OCI-LY1 (cell line): ENCODE measurements at regions not wholly inside any gene's neighbourhood (a gene's known extent, or its start where the extent isn't known, plus 50 kb on each side); places are given as distances from the start of the nearest gene placed in this dataset.

Experiments used
- CTCF ChIP-seq: fragments of 200-600 bp; sonication (generic), shearing (Covaris generic); IDR thresholded peaks from 2 replicates; pipeline ENCODE4 v1.5.1; 2017; ENCODE audit warnings: mild to moderate bottlenecking, antibody characterized with exemption, low read length, moderate library complexity, mixed read lengths
- EZH2 ChIP-seq: fragments of 200-600 bp; sonication (generic), shearing (Covaris generic); IDR thresholded peaks from 2 replicates; pipeline ENCODE4 v1.8.0; 2017; ENCODE audit warnings: borderline replicate concordance, mixed run types, mild to moderate bottlenecking, antibody characterized with exemption, low read length, moderate library complexity, mixed read lengths

GRCh38 chr7:120005720-120006119 is 267.3 kb upstream of the KCND2 start:
- TF ChIP-seq CTCF (no peak), EZH2 (no peak)
